ENCODE measurements at regions not wholly inside any gene's neighbourhood (a gene's known extent, or its start where the extent isn't known, plus 50 kb on each side); places are given as distances from the start of the nearest gene placed in this dataset.

DNA sequence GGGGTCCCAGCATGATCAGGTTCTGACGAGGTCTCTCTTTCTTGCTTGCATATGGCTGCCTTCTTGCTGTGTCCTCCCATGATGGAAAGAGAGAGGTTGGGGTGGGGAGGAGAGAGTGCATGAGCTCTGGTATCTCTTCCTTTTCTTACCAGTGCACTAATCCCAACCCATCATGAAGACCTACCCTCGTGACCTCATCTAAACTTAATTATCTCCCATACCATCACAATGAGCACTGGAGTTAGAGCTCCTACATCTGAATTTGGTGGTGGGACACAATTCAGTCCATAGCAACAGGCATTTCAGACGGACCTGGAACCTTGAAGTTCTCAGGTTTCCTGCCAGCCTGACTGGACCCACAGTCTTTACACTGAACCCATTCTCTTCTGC is 125.2 kb upstream of the ZNF648 start:
- DNase-seq (no peak), FAIRE-seq (no peak), ATAC-seq (no peak)
- TF ChIP-seq, protein P1, sequence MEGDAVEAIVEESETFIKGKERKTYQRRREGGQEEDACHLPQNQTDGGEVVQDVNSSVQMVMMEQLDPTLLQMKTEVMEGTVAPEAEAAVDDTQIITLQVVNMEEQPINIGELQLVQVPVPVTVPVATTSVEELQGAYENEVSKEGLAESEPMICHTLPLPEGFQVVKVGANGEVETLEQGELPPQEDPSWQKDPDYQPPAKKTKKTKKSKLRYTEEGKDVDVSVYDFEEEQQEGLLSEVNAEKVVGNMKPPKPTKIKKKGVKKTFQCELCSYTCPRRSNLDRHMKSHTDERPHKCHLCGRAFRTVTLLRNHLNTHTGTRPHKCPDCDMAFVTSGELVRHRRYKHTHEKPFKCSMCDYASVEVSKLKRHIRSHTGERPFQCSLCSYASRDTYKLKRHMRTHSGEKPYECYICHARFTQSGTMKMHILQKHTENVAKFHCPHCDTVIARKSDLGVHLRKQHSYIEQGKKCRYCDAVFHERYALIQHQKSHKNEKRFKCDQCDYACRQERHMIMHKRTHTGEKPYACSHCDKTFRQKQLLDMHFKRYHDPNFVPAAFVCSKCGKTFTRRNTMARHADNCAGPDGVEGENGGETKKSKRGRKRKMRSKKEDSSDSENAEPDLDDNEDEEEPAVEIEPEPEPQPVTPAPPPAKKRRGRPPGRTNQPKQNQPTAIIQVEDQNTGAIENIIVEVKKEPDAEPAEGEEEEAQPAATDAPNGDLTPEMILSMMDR (IDR thresholded peaks at IDR 0.05), result no peak
- no peaks in the 10 kb centered on the region for H3K9me3 ChIP-seq
- H3K27me3 ChIP-seq, result no peaks in the 10 kb centered on the region
- H3K4me3 ChIP-seq, result no peak overlapping the region
- H3K36me3 ChIP-seq, result no peaks in the 10 kb centered on the region
- WGBS, 2 donors, result 72 to 91% methylated on average over 3 of the region's 3 CpGs
- H3K4me1 ChIP-seq, result peaks cover 0 to 7% (median 0%) of the 10 kb centered on the region in 3 donors
- no peak overlapping the region for H3K27ac ChIP-seq
- intact Hi-C loops (cut with DNase I), result no loop called here

DNA sequence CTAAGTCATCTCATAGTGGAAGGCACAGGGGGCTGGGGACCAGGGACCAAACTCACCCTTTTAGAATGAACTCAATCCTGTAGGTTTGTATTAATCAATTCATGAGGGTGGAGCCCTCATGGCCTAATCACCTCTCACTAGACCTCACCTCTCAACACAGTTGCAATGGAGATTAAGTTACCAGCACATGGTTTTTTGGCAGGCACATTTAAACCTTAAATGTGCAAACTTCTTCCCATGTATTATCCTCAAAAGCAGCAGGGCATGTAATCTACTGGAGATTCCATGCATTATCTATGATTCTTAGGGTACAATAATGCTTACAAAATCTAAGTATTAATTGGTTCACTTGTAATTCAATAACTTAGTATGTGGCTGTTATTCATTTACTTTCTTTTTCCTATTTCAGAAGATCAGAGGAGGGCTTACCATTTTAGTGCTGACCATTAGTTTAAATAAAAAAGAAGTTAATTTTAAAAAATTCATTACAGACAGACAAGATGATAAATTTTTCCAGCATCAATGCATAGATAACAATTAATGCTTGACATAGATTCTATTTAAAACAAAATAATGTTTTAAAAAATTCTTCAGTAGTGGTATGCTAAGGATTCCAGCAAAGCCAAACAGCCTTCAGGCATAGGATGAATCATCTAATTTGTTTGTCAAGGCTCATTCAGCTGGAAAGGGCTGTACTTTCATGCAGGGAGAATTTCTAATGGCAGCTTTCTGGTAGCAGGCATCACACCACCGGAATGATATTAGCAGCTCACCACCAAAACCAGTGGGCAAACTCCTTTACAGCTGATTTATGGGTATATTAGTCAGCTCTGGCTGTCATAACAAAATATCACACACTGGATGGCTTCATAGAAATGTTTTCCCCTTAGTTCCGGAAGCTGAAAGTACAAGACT is 124.6 kb upstream of the ZNF648 start:
- FAIRE-seq, result no peak

DNA sequence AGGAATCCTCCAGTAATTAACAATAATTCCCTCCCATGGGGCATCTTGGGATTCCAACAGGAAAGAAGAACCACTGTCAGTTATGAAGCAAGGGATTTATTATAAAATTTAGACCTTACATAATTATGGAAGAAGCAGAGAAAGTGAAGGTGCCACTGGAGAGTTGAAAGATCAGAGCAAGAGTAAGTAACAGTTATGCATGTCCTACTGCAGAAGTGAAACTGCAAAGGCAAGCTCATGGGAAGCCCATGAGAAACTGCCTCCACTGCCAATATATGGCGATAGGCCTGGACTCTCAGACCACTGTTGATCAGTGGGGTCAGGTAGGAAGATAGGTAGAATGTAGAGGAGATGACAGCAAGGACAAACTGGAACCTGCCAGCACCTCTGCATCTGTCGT is 123.6 kb upstream of the ZNF648 start:
- Histone ChIP-seq H3K9me3 (no peaks in the 10 kb centered on the region), H3K36me3 (no peaks in the 10 kb centered on the region), H3K4me3 (no peak overlapping the region), H3K27me3 (no peaks in the 10 kb centered on the region), H3K4me1 (peaks cover 0 to 9% (median 4%) of the 10 kb centered on the region in 3 donors), H3K27ac (no peak overlapping the region)
- DNase-seq, result no peak
- no peak for ATAC-seq
- WGBS, 2 donors, result 88 to 92% methylated on average over 2 of the region's 2 CpGs
- FAIRE-seq, result no peak
- TF ChIP-seq, protein P1 (IDR thresholded peaks at IDR 0.05), result no peak
- intact Hi-C loops (cut with DNase I), result no loop called here

More for the DNA sequence above, 124.6 kb upstream of the ZNF648 start:
- Histone ChIP-seq H3K4me3 (no peak overlapping the region), H3K4me1 (peaks cover 0 to 7% (median 0%) of the 10 kb centered on the region in 3 donors), H3K27me3 (no peaks in the 10 kb centered on the region), H3K9me3 (no peaks in the 10 kb centered on the region), H3K27ac (no peak overlapping the region), H3K36me3 (no peaks in the 10 kb centered on the region)
- no peak for DNase-seq
- TF ChIP-seq, protein P1 (IDR thresholded peaks at IDR 0.05), result no peak
- intact Hi-C loops (cut with DNase I), result no loop called here
- 84 to 100% methylated on average over 2 of the region's 2 CpGs for WGBS, 2 donors
- ATAC-seq, result peak in 3 of 4 donors; percentile 46 to 65 (median 62)

DNA sequence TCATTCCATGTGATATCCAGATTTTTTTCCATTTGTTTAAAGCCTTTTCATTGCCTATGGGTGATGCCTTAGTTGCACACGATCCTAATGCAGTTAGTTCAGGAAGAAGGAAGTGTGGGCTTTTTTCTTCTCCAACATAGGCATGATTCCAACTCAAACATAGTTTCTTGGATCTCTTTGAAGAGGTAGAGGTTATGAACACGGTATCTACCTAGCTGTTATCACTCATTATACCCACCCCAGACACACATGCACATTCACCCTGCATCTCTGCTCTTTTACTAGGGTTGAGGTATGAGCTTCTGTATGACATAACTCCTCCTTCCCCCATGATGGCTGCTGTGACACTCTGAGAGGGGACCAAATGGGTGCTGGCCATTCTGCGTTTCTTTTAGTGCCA is 122.1 kb upstream of the ZNF648 start:
- TF ChIP-seq, protein P1 (IDR thresholded peaks at IDR 0.05), result no peak
- Histone ChIP-seq H3K36me3 (no peaks in the 10 kb centered on the region), H3K4me3 (no peak overlapping the region), H3K27me3 (no peaks in the 10 kb centered on the region), H3K4me1 (peaks cover 0 to 9% (median 4%) of the 10 kb centered on the region in 3 donors), H3K27ac (no peak overlapping the region), H3K9me3 (no peaks in the 10 kb centered on the region)
- ATAC-seq (peak; percentile 51 to 76 (median 72)), FAIRE-seq (peak; percentile 37), DNase-seq (no peak)
- intact Hi-C loops (cut with DNase I), result no loop called here
- 30 to 36% methylated on average over 3 of the region's 3 CpGs for WGBS, 2 donors

DNA sequence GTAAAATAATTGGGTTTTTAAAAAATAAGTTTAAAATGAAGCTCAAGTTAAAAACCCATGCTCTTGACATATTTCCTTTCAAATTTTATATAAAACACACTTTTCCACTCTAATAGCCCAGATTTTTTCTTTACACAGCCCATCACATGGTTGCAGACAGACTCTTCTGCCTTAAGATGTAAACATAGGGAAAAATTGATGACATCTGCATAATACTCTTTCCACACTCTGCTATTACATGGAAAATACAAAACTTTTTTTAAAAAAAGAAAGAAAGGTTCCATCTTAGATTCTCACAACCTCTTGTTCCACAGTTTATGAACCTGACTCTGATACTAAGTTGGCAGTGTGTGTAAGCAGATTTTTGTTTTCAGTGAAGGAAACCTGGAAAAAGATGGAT is 120.8 kb upstream of the ZNF648 start:
- Histone ChIP-seq H3K27me3 (no peaks in the 10 kb centered on the region), H3K9me3 (no peaks in the 10 kb centered on the region), H3K27ac (no peak overlapping the region), H3K4me3 (no peak overlapping the region), H3K4me1 (peaks cover 0 to 9% (median 4%) of the 10 kb centered on the region in 3 donors), H3K36me3 (no peaks in the 10 kb centered on the region)
- TF ChIP-seq, protein P1 (IDR thresholded peaks at IDR 0.05), result no peak
- FAIRE-seq, result no peak
- intact Hi-C loops (cut with DNase I), result no loop called here
- DNase-seq, result no peak
- no peak for ATAC-seq
